Cerebellar cortex (tissue), 1 donor: ENCODE measurements at regions not wholly inside any gene's neighbourhood (a gene's known extent, or its start where the extent isn't known, plus 50 kb on each side); places are given as distances from the start of the nearest gene placed in this dataset.
A peak's percentile ranks its signal among the peaks of the same experiment; 100 is the strongest.

Experiments
- DNase-seq: peaks from one replicate; pipeline ENCODE4 v3.0.0-alpha.2; 2015; ENCODE audit warnings: low spot score

DNA sequence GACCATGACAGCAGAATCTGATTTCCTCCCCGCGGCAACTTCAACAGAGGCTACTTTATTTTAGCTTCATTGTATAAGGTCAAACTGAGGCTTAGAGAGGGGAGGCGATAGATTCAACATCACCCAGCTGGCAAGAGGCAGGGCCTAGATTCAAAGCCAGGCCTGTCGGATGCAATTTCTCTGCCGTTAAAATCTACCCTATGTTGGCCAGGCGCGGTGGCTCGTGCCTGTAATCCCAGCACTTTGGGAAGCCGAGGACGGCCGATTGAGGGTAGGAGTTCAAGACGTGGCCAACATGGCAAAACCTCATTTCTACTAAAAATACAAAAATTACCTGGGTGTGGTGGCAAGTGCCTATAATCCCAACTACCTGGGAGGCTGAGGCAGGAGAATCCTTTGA, 182.2 kb downstream of the BCOR start:
- DNase-seq: no peak

- DNase-seq: no peak
These were observed 175.9 kb downstream of the BCOR start for GRCh38 chrX:39921838-39922237.

- no peak for DNase-seq
These were observed 175.3 kb downstream of the BCOR start for GRCh38 chrX:39922488-39922887.

DNA sequence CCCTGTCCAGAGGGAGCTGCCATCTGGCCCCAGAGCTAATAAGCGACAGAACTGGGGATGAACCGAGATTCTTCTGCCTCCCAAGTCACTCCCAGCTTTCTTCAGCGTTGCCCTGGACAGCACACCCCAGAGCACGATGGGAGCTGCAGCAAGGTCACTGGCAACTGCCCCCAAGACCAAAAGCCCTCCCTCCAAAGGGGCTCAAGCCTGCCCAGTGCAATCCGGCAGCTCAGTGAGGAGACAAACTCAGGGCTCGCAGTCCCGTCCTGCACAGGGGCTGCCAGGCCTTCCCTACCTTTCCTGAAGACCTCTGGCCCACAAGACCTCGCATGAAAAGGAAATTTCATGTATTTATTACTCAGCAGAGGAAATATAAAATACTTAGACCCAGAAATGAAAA, 174.8 kb downstream of the BCOR start:
- no peak for DNase-seq

DNA sequence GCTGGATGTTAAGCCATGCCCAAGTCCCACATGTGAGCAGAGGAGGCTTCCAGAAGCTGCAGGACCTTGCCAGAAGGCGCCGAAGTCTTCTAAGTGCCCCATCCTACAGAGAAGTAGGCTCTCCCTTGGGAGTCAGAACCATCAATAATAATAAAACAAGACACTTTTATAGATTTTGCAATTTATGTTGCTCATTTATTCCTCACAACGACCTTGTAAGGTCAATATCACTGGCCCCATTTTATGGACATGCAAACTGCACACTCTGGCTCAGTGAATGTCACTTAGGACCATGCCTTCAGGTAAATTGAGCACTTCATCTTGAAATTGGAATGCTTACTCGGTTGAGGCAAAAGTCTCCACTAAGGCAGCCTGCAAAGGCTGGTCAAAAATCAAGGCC, 170.4 kb downstream of the BCOR start:
- DNase-seq: no peak

- DNase-seq: no peak
These were observed 168.9 kb downstream of the BCOR start for GRCh38 chrX:39928704-39929378.

- no peak for DNase-seq
These were observed 168.3 kb downstream of the BCOR start for GRCh38 chrX:39929379-39930025.

- DNase-seq: no peak
These were observed 166.8 kb downstream of the BCOR start for GRCh38 chrX:39930786-39931528.

DNA sequence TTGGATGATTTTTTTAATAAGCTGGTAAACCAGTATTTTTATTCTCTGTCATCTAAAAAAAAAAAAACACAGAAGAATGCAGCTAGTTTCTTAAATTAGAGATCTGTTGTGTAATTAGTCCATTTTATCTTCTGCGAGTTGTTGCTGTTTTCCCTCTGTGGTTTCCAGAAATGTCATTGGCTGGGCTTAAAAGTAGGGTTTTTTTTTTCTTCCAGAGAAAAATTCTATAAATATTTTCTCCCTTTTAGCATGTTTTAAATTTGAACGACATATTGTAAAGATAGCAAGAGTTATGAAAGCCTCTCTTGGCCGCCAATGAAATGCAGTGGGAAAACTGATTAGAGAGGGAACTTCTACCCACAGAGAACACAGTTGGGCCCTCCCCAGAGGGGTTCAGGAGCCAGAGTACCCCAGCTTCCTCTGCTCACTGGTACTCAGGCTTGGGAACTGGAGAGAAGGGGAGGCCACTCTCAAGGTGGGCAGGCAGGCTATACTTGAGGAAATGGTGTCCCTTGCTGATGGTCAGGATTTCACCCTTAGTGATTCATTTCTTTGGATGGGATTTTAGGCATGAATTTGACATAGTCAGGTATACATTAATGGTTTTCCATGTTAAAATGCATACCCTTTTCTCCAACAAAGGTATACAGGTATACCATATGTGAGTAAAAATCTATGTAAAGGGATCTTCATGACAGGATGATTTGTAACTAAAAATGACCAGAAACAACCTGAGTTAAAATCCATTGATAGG, 166.1 kb downstream of the BCOR start:
- DNase-seq: no peak

GRCh38 chrX:39935411-39936064, 162.2 kb downstream of the BCOR start:
- peak; percentile 26 for DNase-seq

GRCh38 chrX:39936886-39937770, 160.6 kb downstream of the BCOR start:
- DNase-seq: no peak

- no peak for DNase-seq
These were observed 159.3 kb downstream of the BCOR start for GRCh38 chrX:39938466-39938865.

GRCh38 chrX:39939678-39940077, 158.1 kb downstream of the BCOR start:
- DNase-seq: no peak

DNA sequence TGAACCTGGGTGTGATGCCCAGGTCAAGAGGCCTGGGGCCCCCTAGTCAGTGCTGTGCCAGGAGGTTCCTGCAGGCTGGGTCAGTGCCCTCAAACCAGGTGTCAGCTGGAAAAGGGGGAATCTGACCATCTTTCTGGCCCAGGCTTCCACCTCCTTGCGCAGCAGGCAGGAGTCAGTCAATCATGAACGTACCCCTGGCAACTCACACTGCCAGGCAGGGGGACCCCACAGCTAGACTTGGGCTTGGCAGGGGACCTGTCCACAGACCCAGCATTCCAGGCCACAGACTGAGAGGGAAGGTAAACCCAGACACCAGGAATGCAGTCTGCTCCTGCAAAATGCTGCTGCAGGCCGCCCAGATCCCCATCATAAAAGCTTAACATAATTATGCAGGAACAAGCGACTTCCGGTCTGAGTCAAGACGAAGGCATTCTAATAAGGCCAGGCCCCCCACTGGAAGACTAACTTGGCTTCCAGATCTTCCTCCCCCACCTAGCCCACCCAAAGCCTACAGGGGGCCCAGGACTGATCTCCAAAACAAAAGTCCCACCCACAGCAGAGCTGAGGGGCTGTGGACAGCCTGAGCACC, 156.3 kb downstream of the BCOR start:
- DNase-seq: no peak

DNA sequence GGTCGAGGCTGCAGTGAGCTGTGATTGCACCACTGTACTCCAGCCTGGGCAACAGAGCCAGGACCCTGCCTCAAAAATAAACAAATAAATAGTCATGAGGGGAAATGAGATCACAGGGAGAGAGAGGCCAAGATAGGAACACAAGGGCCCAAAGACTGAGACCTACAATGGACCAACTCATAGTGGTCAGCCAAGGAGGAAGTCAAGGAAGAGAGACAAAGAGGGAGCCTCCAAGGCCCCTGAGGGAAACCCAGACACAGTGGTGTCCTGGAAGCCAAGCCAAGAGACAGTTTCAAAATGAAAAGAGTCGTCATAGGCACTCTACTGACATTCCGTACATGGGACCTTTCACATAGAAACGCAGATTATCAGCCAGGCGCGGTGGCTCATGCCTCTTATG, 153.3 kb downstream of the BCOR start:
- DNase-seq: no peak

DNA sequence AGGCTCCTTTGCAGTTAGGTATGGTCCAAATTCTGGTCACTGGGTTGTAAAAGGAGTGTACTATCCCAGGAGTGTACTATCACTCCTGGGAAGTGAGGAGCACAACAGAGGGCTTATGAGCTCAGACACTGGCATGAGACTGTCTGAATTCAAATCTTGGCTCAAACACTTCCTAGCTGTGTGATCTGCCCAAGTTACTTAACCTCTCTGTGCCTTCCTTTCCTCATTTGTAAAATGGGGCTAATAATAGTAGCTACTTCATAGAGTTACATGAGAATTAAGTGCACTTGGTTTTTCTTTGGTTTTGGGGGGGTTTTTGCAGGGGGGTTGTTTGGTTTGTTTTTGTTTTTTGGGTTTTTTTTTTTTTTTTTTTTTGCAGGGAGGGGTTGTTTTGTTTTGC, 152.0 kb downstream of the BCOR start:
- DNase-seq: no peak

DNA sequence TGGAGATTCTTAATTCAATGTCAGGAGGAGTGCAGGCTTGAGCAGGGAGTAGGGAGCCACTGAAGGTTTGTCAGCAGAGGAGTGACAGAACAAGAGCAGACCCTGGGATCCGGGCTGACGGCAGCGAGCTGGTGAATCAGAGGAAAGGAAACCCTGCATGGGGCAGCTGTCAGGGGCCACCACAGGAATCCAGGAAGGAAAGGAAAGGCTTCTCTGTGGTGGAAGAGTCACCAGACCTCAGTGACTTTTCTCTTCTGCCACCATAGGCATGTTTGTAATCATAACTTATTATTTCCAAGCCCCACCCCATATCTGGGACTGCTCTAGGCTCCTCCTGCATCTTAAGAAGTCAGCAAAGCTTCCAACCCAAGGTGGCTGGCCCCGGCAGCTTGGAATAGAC, 150.9 kb downstream of the BCOR start:
- no peak for DNase-seq

GRCh38 chrX:39948582-39948981, 149.2 kb downstream of the BCOR start:
- DNase-seq: no peak

GRCh38 chrX:39950018-39950688, 147.6 kb downstream of the BCOR start:
- DNase-seq: no peak

GRCh38 chrX:39952989-39953388, 144.8 kb downstream of the BCOR start:
- DNase-seq: no peak
